GM19438 (cell line): ENCODE measurements at regions not wholly inside any gene's neighbourhood (a gene's known extent, or its start where the extent isn't known, plus 50 kb on each side); places are given as distances from the start of the nearest gene placed in this dataset.

Experiments
- ATAC-seq: cut with Tn5 transposase; IDR thresholded peaks from one replicate; pipeline ENCODE4 v1.9.1; 2021; ENCODE audit warnings: low read depth; ENCODE audit not compliant: unreplicated experiment

GRCh38 chr6:153801917-153802316 lies 237.1 kb upstream of the OPRM1 start:
- ATAC-seq = no peak

GRCh38 chr6:153800580-153801188 lies 238.4 kb upstream of the OPRM1 start:
- ATAC-seq = no peak

- ATAC-seq = no peak
Observed at GRCh38 chr6:153790876-153791473, 248.1 kb upstream of the OPRM1 start.

GRCh38 chr6:153790048-153790447 lies 249.0 kb upstream of the OPRM1 start:
- no peak for ATAC-seq

GRCh38 chr6:153787341-153787606 lies 251.8 kb upstream of the OPRM1 start:
- no peak for ATAC-seq

GRCh38 chr6:153781306-153781705 lies 257.7 kb upstream of the OPRM1 start:
- no peak for ATAC-seq

GRCh38 chr6:153780011-153780410 lies 259.0 kb upstream of the OPRM1 start:
- ATAC-seq = no peak

GRCh38 chr6:153778216-153778615 lies 260.8 kb upstream of the OPRM1 start:
- no peak for ATAC-seq

GRCh38 chr6:153771577-153771976 lies 267.5 kb upstream of the OPRM1 start:
- ATAC-seq = no peak

- no peak for ATAC-seq
Observed at GRCh38 chr6:153767127-153767526, 271.9 kb upstream of the OPRM1 start.

- ATAC-seq = no peak
Observed at GRCh38 chr6:153758516-153758915, 280.5 kb upstream of the OPRM1 start.

GRCh38 chr6:153735761-153736160 lies 303.3 kb upstream of the OPRM1 start:
- no peak for ATAC-seq

GRCh38 chr6:153729189-153729588 lies 309.9 kb upstream of the OPRM1 start:
- ATAC-seq = no peak

GRCh38 chr6:153727885-153728284 lies 311.2 kb upstream of the OPRM1 start:
- no peak for ATAC-seq

- ATAC-seq = no peak
Observed at GRCh38 chr6:153725456-153725855, 313.6 kb upstream of the OPRM1 start.

GRCh38 chr6:153720732-153721131 lies 318.3 kb upstream of the OPRM1 start:
- ATAC-seq = no peak

- no peak for ATAC-seq
Observed at GRCh38 chr6:153705429-153705828, 333.6 kb upstream of the OPRM1 start.

GRCh38 chr6:153702671-153703070 lies 336.4 kb upstream of the OPRM1 start:
- ATAC-seq = no peak

GRCh38 chr6:153698637-153699036 lies 340.4 kb upstream of the OPRM1 start:
- ATAC-seq = no peak

- no peak for ATAC-seq
Observed at GRCh38 chr6:153698001-153698400, 341.0 kb upstream of the OPRM1 start.

GRCh38 chr6:153677522-153677921 lies 361.5 kb upstream of the OPRM1 start:
- ATAC-seq = no peak

GRCh38 chr6:153673750-153674149 lies 365.3 kb upstream of the OPRM1 start:
- ATAC-seq = no peak

GRCh38 chr6:153673225-153673624 lies 365.8 kb upstream of the OPRM1 start:
- no peak for ATAC-seq
